Posterior vena cava (tissue), 2 donors: ENCODE measurements at regions not wholly inside any gene's neighbourhood (a gene's known extent, or its start where the extent isn't known, plus 50 kb on each side); places are given as distances from the start of the nearest gene placed in this dataset.

Source experiments
- DNase-seq: peaks from one replicate; pipeline ENCODE4 v3.0.0-alpha.2; 2020; ENCODE audit warnings: low spot score
- intact Hi-C, 2 donors: fragments of 100-400 bp; cut with DNase I; formaldehyde crosslinking; loops; one replicate each; pipeline versions ENCODE4 v1.14.1 to v1.14.2; 2022 to 2023
- donor health status: DM: yes; HTN: yes; CAD: no.
- donor health status: DM: yes; HTN: yes; CAD: no.

- DNase-seq = no peak
- intact Hi-C loops = no loop called here
Observed at GRCh38 chr1:208888376-208888775, 644.2 kb upstream of the PLXNA2 start.

GRCh38 chr1:208892147-208892546, 648.0 kb upstream of the PLXNA2 start:
- no peak for DNase-seq
- intact Hi-C loops = no loop called here

- intact Hi-C loops = no loop called here
- DNase-seq = no peak
Observed at GRCh38 chr1:208893251-208893650, 649.1 kb upstream of the PLXNA2 start.

GRCh38 chr1:208895181-208895580, 651.0 kb upstream of the PLXNA2 start:
- DNase-seq = no peak
- intact Hi-C loops = no loop called here

GRCh38 chr1:208895820-208896219, 651.6 kb upstream of the PLXNA2 start:
- DNase-seq = no peak
- intact Hi-C loops = no loop called here

GRCh38 chr1:208896768-208897167, 652.6 kb upstream of the PLXNA2 start:
- intact Hi-C loops = no loop called here
- DNase-seq = no peak

GRCh38 chr1:208899438-208899837, 655.3 kb upstream of the PLXNA2 start:
- intact Hi-C loops = no loop called here
- DNase-seq = no peak

GRCh38 chr1:208903251-208903905, 659.2 kb upstream of the PLXNA2 start:
- no peak for DNase-seq
- intact Hi-C loops = no loop called here

GRCh38 chr1:208907790-208908189, 663.6 kb upstream of the PLXNA2 start:
- DNase-seq = no peak
- intact Hi-C loops = no loop called here

GRCh38 chr1:208909011-208909984, 665.1 kb upstream of the PLXNA2 start:
- intact Hi-C loops = no loop called here
- DNase-seq = no peak

GRCh38 chr1:208910161-208910560, 666.0 kb upstream of the PLXNA2 start:
- intact Hi-C loops = no loop called here
- no peak for DNase-seq

GRCh38 chr1:208917281-208917680, 666.2 kb upstream of the CAMK1G start:
- intact Hi-C loops = no loop called here
- no peak for DNase-seq

GRCh38 chr1:208917723-208918122, 665.8 kb upstream of the CAMK1G start:
- intact Hi-C loops = no loop called here
- DNase-seq = no peak

- intact Hi-C loops = no loop called here
Observed at GRCh38 chr1:208918160-208918559, 665.4 kb upstream of the CAMK1G start.

GRCh38 chr1:208919371-208919770, 664.1 kb upstream of the CAMK1G start:
- intact Hi-C loops = no loop called here

More at GRCh38 chr1:208918160-208918559, 665.4 kb upstream of the CAMK1G start:
- no peak for DNase-seq

GRCh38 chr1:208921259-208921658, 662.3 kb upstream of the CAMK1G start:
- no peak for DNase-seq
- intact Hi-C loops = loop anchor here in 1 of 2 donors (10.0 kb wide), 1 partner anchor 756 kb away; no protein-coding TSS in a partner anchor

More at GRCh38 chr1:208919371-208919770, 664.1 kb upstream of the CAMK1G start:
- no peak for DNase-seq

GRCh38 chr1:208923456-208923855, 660.1 kb upstream of the CAMK1G start:
- DNase-seq = no peak
- intact Hi-C loops = loop anchor here in 1 of 2 donors (1.0 to 10.0 kb wide), 2 partner anchors 13 to 759 kb away; no protein-coding TSS in a partner anchor

- intact Hi-C loops = loop anchor here in 1 of 2 donors (1.0 to 10.0 kb wide), 2 partner anchors 12 to 759 kb away; no protein-coding TSS in a partner anchor
- no peak for DNase-seq
Observed at GRCh38 chr1:208923946-208924720, 659.4 kb upstream of the CAMK1G start.

GRCh38 chr1:208924928-208925327, 658.6 kb upstream of the CAMK1G start:
- no peak for DNase-seq
- intact Hi-C loops = loop anchor here in 1 of 2 donors (10.0 kb wide), 1 partner anchor 760 kb away; no protein-coding TSS in a partner anchor
